GM18858 (cell line): ENCODE measurements at regions not wholly inside any gene's neighbourhood (a gene's known extent, or its start where the extent isn't known, plus 50 kb on each side); places are given as distances from the start of the nearest gene placed in this dataset.

Experiments
- ATAC-seq: cut with Tn5 transposase; IDR thresholded peaks from one replicate; pipeline ENCODE4 v1.9.1; 2021; ENCODE audit not compliant: unreplicated experiment

DNA sequence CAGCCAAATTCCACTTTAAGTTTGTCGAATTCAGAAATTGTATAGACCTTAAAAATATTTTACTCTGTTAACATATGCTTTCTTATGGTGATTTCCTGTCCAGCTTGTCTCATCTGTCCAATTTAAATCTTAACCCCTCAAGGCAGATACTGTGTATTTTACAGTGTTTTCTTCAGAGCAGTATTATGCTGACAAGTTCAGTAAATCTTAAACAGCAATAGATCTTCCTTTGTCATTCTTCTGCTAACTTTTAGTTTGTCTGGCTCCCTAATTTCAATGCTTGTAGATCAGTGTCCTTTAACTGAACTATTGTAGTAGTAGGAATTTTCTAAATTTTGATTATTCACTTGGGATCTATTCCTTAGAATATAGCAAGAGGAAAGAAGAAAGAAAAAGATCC, 52.8 kb upstream of the MEIS1 start:
- ATAC-seq = no peak

DNA sequence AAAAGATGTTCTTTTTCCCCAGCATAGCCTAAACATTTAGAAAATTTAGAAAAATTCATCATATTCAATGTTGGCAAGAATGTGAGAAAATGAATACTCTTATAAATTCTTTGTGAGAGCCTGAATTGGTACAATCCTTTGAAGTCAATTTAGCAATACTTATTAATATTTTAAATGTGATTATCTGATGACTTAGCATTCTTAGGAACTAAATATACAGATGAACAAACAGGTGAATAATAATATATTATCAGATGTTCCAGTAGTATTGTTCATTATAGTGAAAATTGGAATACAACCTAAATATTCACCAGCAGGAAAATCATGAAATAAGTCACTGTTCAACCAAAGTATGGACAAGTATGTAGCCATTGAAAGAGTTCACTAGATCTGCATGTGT, 55.5 kb upstream of the MEIS1 start:
- no peak for ATAC-seq

DNA sequence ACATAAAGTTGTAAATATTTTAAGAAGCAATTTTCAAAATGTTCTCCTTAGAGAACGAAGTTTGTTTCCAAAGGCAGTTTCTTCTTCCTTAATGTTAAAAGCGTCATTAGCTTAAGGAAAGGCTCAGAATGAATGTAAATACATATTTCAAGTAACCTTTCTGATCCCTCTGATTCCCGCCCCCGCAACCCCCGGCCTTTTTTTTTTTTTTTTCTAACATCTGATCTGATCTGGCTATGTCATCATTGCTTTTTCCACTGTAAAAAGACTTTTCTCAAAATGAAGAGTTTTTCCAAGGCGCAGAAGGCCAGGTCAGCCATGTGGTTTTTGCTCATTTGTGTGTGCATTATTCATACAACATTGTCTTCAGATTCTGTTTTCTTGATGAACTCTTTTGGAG, 57.1 kb upstream of the MEIS1 start:
- no peak for ATAC-seq

DNA sequence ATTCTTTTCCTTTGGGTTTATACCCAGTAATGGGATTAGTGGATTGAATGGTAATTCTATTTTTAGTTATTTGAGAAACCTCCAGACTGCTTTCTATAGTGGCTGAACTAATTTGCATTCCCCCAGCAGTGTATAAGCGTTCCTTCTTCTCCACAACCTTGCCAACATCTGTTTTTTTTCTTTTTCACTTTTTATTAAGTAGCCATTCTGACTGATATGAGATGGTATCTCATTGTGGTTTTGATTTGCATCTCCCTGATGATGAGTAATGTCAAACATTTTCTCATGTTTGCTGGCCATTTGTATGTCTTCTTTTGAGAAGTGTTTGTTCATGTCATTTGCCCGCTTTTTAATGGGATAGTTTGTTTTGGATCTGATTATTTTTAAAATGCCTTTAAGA, 64.1 kb upstream of the MEIS1 start:
- no peak for ATAC-seq

DNA sequence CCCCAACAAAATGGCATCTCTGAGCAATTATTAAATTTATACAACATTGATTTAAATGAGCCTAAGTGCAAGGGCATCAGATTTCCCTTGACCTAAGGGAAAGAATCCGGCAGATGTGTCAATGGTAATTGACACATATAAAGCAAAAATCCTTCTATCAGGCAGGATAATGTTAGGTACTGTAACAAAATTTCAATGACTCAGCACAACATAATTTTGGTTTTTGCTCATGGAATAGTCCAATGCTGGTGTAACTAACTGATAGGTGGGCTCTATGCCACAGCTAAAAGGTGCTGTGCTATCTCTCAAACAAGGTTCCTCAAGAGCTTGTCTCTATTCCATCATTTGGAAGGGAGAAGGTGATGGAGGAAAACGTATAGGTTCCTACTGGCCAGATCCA, 68.3 kb upstream of the MEIS1 start:
- ATAC-seq = no peak

DNA sequence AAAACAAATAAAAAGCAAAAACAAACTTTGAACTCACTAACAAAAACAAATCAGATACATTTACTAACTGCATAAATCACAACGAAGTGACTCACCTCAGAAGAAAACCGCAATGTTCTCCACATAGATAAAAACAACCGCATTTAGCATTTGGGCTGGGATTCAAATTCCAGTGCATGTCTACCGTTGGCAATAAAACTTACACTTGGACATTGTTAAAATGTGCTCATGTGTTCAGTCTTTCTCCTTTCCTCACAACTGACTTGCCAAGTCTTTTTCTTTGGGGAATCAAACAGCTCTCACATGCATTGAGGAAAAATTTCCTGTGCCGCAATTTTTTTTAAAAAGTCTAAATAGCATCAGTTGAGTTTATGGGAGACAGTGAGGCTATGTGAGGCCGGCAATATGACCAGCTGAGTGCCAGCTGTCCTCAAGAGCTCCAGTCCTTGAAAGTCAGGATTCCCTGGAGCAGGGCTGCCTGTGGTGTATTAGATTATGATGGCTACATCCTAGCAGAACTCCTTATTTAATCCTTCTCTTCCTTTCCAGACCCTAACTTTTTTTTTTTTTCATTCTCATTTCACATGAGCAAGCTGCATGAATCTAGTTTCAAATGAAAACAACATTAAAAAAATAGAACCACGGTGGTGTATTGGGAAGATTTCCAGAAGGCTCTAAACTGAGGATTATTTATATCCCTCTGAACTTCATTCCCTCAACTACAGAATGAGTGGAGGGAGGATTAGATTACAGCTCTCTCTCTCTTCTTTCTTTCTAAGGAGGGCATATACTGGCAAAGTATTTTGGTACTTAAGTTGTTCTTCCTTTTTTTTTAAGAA, 70.2 kb upstream of the MEIS1 start:
- no peak for ATAC-seq

DNA sequence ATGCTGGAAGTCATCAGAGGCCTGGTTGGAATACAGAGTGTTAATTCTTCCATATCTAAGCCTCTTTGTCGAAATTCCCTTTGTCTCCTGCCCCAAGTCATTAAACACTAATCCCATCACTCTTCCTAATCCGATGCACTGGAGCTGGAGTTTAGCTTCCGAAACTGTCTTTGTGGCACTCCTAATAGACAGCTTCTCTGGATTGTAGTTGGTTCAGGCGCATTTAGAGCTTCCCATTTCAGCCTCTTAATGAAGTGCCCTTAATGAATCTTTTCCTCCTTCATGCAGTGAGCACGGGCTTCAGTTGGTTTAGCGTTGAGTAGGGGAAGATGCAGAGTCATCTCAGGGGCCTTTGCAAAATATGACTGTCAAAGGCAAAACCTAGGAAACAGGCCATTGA, 72.2 kb upstream of the MEIS1 start:
- ATAC-seq = no peak

DNA sequence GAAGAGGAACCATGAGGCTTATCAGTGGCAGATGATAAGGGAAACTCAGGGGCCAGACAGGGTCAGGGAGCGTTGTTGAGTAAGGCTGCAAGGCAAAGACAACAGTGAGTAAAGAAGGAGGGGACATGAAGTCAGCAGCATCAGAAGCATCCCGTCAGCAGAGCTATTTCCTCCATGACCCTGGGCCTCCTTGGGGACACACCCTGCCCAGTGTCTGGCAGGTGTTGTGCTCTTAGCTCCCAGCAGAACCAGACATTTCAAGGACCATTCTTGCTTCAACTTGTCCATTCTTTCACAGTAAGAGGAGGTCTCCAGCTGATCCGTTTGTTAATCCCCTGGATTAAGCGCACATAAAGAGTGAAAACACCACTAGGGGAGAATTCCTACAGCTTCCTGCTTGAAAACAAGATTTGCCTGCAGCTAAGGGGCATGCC, 88.7 kb upstream of the MEIS1 start:
- ATAC-seq = no peak

DNA sequence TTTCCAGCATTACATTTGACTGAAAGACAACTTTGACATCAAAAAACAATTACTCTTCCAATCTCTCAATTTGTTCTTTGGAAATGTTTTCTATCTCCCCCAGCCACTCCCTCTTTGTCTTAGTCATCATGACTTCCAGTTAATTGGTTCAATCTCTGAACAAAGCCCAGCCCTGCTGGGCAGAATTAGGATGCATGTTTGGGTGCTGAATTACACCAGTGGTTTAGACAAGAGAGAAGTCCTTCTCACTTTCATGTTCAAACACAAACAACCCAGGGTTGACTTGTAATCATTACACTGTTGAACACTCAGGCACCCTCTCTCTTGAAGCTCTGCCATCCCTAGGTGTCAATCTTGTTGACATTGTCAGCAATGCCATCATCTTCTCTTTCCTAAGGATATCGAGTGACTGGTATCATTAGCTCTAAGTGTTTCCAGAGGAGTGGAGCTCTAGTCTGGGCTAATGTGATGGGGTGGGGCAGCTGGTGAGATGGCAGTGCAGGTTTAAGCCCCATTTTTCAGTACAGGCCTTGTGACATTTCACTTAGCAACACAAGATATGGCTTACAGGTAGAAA, 90.8 kb upstream of the MEIS1 start:
- no peak for ATAC-seq

DNA sequence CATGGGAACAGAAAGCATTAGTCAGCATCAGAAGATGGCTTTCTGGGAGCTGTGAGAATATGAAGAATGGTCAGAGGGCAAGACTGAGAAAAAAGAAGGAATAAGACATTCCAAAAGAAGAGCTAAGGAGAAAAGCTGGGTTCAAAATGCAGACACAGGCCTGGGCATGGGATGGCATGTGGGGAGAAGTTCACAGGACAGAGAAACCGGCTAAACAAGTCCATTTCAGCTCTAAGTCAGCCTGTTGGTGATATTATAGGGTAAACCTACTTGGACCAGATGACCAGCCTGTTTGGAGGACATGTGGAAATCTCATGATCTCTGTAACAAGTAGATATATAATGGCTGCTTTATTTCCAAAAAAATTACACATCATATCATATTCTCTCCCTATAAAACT, 91.7 kb upstream of the MEIS1 start:
- ATAC-seq = no peak

DNA sequence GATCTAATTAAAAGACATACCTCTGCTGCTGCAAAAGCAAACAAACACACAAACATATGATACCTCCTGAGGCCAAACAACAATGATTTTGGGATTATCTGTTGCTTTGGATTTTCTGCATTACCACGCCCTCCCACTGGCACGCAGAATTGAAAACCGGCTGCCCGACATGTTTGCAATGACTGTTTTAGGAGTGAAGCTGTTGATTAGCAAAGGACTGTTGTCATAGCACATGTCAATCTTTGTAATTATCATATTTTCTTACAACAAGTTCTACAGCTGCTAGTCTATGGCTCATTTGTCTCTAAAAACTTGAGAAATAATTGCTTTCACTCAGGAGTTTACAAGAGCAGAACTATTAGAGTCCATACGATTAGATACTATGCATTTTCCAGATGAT, 94.4 kb upstream of the MEIS1 start:
- ATAC-seq = no peak

DNA sequence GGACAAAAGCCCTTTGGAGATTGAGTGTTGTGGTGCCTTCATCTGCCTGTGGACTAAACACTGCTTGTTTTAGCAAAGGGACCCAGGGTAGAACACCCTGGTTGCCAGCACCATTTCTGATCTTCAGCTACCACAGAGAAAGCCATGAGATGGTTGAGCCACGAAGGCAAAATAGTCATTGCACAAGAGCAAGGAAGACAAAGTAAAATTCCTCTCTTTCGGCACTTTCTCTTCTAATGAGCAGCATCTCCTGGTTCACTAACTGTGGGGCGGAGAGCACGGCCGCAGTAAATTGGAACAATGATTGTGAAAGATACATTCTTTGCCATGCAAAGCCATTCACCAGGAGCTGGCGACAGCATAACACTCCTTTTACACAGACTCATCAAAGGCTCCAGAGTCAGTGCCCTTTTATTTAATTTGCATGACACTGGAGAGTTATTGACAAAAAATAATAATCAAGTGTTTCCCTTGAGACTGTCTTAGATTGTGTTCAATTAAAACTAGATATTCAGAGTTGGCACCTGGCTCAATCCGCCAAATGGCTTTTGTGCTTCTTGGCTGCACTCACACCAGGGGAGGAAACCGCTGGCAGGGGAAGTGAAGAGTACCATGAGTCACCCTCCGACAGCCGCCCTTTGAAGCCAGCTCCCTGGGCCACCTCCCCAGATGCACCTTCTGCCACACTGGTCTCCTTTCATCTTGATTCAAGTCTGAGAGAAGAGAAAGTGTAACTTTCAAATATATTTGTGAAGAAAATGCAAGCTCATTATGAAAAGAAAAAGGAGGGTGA, 100.5 kb upstream of the MEIS1 start:
- no peak for ATAC-seq

DNA sequence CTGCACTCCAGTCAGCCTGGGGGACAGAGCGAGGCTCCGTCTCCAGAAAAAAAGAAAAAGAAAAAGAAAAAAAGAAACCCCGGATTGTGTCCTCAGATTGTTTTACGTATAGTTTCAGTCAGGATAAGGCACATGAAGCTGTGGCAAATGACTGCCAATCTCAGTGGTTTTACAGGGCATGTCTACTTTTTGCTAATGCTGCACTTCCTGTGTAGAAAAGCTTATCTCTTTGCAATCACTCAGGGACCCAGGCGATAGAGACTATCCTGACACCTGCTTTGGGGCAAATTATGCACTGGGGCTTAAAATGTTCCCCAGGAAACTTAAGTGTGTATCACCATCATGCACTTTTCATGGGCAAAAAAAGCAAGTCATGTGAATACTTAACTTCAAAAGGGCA, 103.7 kb upstream of the MEIS1 start:
- no peak for ATAC-seq

DNA sequence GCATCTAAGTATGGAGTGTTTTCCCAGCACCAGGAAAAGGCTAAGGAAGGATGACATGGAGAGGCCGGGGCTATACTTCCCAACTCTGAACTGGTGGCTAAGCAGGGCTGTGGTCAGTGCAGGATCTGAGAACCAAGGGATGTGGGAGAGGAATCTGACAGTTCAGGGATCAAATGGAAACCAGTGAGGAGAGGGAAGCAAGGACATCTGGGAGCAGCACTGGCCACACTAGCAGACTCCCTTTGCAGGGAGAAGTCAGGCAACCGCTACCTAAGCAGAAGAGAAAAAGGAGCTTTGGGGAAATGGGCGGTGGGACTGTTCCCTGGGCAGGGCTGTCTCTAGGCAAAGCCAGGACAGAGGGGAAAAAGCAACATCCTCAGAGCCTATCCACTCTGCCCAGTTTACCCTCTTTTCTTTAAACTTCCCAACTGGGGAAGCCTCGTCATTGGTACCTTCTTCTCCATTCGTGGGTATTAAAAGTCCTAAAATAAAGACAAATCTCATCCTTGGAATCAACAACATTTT, 105.8 kb upstream of the MEIS1 start:
- ATAC-seq = no peak

DNA sequence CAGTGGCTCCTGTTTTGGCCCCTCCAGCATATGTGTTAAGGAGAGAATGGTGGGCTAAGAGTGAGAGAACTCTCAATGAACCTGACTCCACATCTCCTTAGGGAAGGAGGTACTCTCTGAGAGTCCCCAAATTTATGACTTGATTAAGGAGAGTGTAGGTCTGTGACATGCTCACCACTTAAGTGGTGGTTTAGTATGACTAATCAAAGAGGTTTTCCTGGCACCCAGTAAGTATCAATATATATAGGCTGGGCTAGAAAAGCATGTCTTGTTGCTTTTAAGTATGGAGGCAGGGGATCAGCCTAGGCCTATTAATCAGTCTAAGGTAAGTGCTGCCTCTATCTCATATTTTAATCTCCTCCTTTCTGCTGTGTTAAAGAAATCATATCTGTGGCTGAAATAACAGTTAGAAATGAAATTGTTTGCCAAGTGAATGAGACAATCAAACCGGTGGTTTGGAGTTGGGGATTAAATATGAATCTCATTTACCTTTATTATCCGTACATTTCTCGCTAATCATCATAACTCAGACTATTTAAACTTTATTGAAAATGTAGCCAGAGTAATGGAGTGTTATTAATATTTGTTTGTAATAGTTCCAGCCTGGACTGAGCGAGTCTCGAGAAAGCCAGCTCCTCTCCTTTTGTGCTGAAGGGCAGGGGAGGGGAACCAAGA, 107.7 kb upstream of the MEIS1 start:
- ATAC-seq = no peak

DNA sequence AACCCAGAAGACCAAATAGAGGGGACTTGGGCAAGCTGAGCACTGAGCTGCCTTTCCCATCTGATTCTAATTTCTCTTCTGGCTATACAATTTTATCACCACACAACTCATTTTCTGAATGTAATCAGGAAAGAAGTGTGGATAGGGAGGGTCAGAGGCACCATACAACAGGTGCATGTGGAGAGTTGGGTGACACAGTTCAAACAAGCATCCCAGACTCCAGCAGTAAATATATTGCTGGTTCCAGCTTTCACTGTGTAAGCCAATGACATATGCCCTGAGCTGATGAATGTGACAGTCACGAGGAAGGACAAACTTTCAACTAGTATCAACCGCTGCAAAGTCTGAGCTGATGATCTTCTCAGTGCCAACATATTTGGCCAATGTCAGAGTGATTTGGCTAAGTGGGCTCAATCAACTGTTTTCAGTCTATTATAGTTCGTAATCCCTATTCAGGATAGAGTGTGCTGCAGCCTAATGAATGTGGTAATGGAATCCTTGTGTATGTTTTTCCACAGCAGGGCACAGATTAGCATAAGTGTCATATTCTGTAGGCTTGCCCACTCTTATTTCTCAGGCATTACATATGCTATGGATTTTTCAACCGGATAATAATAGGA, 109.9 kb upstream of the MEIS1 start:
- no peak for ATAC-seq

DNA sequence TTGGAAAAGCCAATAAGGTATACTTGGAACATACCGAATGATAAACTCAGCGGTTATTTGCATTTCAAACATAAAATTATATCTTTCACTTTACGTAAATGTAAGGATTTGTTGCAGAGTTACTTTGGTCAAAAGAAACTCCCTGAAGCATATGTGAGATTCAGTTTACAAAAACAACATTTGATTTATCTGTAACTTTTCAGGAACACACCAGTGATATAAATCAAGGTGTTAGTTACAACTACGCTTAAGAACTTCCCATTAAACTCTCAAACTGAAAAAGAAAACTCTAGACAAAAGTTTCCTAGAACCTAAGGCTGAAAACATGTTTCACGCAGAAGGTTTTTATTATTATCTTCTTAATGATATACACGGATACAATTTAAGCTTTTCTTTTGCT, 110.6 kb upstream of the MEIS1 start:
- no peak for ATAC-seq

DNA sequence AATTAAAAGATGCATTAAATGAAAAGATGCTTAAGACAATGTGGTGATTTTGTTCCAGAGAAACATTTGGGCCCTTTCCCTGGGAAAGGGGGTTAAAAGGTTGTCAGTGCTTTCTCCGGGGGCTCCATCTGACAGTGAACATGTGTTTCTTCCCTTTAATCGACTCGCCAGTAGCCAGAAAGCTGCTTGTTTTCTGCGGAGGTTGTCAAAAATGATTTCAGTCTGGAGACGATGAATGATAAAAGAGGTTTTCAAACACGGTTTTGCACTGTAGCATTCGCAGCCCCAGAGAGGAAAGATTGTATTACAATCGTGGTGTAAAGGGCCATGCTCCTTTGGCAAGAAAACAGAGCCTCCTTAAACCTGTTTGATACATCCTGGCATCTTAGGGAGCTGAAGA, 111.5 kb upstream of the MEIS1 start:
- no peak for ATAC-seq

DNA sequence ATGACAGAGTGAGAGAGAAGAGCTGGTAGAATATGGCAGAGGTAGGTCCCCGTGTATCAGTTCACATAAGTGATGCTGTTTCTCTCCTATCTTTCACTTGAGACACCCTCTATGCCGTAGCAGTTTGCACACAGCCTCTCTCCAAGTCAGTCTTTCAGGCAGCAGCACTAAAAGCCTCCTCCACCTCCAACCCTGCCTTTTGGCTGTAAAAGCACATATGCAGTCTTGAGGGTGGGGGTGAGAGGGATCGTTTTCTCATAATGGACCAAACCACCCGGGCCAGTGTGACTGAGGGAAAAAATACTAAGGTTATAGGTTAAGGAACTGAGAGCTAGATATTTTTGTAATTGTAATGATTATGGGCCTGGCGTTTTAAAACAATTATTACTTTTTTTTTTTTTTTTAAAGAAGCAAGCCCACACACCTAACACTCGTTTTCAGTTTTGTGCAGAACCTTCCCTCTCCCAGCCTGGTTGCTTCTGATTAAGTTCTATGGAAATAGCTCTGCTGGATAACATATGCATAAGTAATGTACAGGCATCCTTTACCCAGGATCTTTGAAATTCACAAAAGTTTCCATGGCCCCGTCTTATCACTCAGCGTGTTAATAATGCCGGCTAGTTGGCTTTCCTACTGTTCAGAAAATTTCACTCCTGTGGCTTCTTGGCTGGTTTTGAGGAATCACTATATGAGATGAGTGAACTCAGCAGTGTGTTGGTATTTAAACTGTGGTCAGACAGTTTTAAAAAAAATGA, 112.2 kb upstream of the MEIS1 start:
- no peak for ATAC-seq

DNA sequence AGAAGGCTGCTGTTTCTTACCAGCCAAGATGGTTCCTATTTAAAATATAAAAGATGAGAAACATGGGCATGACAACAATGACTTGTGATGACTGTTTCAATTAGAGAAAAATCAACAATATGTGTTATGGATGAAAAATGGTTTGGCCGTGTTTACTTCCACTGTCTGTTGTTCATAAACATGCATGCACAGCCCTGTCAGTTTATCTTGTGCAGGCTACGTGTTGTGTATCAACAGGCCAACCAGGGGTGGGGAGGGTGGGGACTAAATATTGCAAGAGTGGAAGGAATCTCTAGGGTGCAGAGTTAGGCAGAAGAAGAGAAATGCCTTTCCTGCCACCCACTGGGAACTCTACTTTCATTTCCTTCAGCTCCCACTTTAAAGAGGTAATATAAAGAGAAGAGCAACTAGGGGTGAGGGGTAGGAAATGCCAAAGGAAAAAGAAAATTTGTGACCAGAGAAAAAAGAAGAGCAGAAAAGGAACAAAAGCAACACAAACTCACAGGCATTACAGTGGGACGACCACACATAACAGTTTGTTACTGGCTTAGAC, 116.8 kb upstream of the MEIS1 start:
- no peak for ATAC-seq
